RWPE1 (cell line): ENCODE measurements at regions not wholly inside any gene's neighbourhood (a gene's known extent, or its start where the extent isn't known, plus 50 kb on each side); places are given as distances from the start of the nearest gene placed in this dataset.
A peak's percentile ranks its signal among the peaks of the same experiment; 100 is the strongest.

Experiments
- CTCF ChIA-PET: fragments of 350-600 bp; sonication (Branson Sonifier 250); formaldehyde crosslinking; extraction: SDS; loops from one replicate; lab custom pipeline; 2021; lab: Yijun Ruan, JAX
- POLR2A ChIA-PET: fragments of 400-600 bp; formaldehyde crosslinking; extraction: SDS; loops from one replicate; lab custom pipeline; 2020; ENCODE audit warnings: antibody characterized with exemption; ENCODE audit not compliant: low non-redundant PET; lab: Yijun Ruan, JAX
- DNase-seq: peaks from one replicate; pipeline ENCODE4 v3.0.0; 2012; ENCODE audit warnings: low spot score
- H3K27ac ChIP-seq: fragments of 450-650 bp; 2 replicates; pipeline ENCODE4 v1.5.1; 2017
- CTCF ChIP-seq: fragments of 450-650 bp; conservative IDR thresholded peaks from 2 replicates; pipeline ENCODE4 v1.5.1; 2017; ENCODE audit warnings: low read depth, mild to moderate bottlenecking

GRCh38 chr6:2439082-2439481 is 193.7 kb upstream of the GMDS start:
- no peak for DNase-seq
- no peak for TF ChIP-seq CTCF
- ChIA-PET CTCF (no interaction called here), POLR2A (no interaction called here)
- no peak overlapping the region for H3K27ac ChIP-seq

GRCh38 chr6:2436410-2437154 is 191.2 kb upstream of the GMDS start:
- no peak for TF ChIP-seq CTCF
- no peak overlapping the region for H3K27ac ChIP-seq
- ChIA-PET CTCF (interaction anchor here (0.7 to 1.0 kb wide), 2 partner anchors 13 to 228 kb away, joined by 3 to 5 read pairs; no protein-coding TSS in a partner anchor), POLR2A (no interaction called here)
- DNase-seq = no peak

- CTCF ChIA-PET = interaction anchor here (0.6 kb wide), 1 partner anchor 14 kb away, joined by 3 read pairs; no protein-coding TSS in a partner anchor
- POLR2A ChIA-PET = no interaction called here
- H3K27ac ChIP-seq = no peak overlapping the region
Measured at GRCh38 chr6:2435323-2435722, 189.9 kb upstream of the GMDS start.

GRCh38 chr6:2434912-2435311 is 189.5 kb upstream of the GMDS start:
- DNase-seq = no peak
- no peak overlapping the region for H3K27ac ChIP-seq
- no peak for TF ChIP-seq CTCF
- ChIA-PET CTCF (interaction anchor here (0.6 to 1.2 kb wide), 2 partner anchors 14 kb away, joined by 3 read pairs; no protein-coding TSS in a partner anchor), POLR2A (no interaction called here)

More at GRCh38 chr6:2435323-2435722, 189.9 kb upstream of the GMDS start:
- no peak for TF ChIP-seq CTCF
- no peak for DNase-seq

GRCh38 chr6:2434116-2434515 is 188.7 kb upstream of the GMDS start:
- no peak overlapping the region for H3K27ac ChIP-seq
- peak; percentile 89 for DNase-seq
- ChIA-PET POLR2A (no interaction called here), CTCF (interaction anchor here (0.6 to 1.2 kb wide), 3 partner anchors 14 to 246 kb away, joined by 3 read pairs; no protein-coding TSS in a partner anchor)
- no peak for TF ChIP-seq CTCF

- CTCF ChIA-PET = interaction anchor here (0.6 to 1.2 kb wide), 4 partner anchors 15 to 246 kb away, joined by 3 to 5 read pairs (median 3); no protein-coding TSS in a partner anchor
- H3K27ac ChIP-seq = no peak overlapping the region
- no peak for TF ChIP-seq CTCF
Measured at GRCh38 chr6:2433711-2434110, 188.3 kb upstream of the GMDS start.

More at GRCh38 chr6:2433711-2434110, 188.3 kb upstream of the GMDS start:
- POLR2A ChIA-PET = no interaction called here
- no peak for DNase-seq
